ENCODE measurements at regions not wholly inside any gene's neighbourhood (a gene's known extent, or its start where the extent isn't known, plus 50 kb on each side); places are given as distances from the start of the nearest gene placed in this dataset.
A peak's percentile ranks its signal among the peaks of the same experiment; 100 is the strongest.

DNA sequence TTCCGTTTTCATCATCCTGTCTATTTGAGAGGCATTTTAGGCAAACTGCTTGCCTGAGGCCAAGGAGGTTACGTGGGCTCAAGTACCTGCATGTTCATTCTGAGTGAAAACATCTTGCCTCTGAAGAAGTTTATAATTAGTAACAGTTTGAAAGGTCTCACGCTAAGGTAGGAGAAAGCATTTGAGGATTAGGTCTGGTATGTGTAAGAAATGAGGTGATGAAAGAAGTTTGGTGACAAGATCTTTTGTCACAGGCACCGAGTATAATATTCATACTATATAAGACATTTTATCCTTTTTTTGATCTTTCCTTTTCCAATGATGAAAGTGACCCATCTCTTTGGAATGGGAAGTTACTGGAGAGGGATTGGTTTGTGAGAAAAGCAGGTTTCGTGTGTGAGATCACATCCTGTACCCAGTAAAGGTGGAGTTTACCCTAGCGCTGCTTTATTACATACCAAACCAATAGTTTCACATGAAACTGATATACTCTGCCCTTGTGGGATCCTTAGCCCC lies 98.7 kb upstream of the PDC start:
- peaks cover 14% of the 10 kb centered on the region for H3K4me1 Mint-ChIP-seq (ENCODE audit: low read depth, unreplicated experiment)
- no TSS peak for BruUV-seq (replicated peaks)
- H3K27ac Mint-ChIP-seq (ENCODE audit: unreplicated experiment), result peak overlapping the region; percentile 24
- no peak for DNase-seq
- H3K9me3 Mint-ChIP-seq (ENCODE audit: low read depth, unreplicated experiment), result no peaks in the 10 kb centered on the region
- H3K27me3 Mint-ChIP-seq (ENCODE audit: unreplicated experiment), result no peaks in the 10 kb centered on the region
- intact Hi-C loops (cut with micrococcal nuclease; ENCODE audit: unreplicated experiment), result no loop called here
- CTCF ChIA-PET, result interaction anchor here (1.3 kb wide), 1 partner anchor 62 kb away, joined by 3 read pairs; no protein-coding TSS in a partner anchor
- H3K4me3 Mint-ChIP-seq (ENCODE audit: low read depth, unreplicated experiment), result no peak overlapping the region
- H3K36me3 Mint-ChIP-seq (ENCODE audit: insufficient read depth, unreplicated experiment), result no peaks in the 10 kb centered on the region
- TF ChIP-seq, protein P1, sequence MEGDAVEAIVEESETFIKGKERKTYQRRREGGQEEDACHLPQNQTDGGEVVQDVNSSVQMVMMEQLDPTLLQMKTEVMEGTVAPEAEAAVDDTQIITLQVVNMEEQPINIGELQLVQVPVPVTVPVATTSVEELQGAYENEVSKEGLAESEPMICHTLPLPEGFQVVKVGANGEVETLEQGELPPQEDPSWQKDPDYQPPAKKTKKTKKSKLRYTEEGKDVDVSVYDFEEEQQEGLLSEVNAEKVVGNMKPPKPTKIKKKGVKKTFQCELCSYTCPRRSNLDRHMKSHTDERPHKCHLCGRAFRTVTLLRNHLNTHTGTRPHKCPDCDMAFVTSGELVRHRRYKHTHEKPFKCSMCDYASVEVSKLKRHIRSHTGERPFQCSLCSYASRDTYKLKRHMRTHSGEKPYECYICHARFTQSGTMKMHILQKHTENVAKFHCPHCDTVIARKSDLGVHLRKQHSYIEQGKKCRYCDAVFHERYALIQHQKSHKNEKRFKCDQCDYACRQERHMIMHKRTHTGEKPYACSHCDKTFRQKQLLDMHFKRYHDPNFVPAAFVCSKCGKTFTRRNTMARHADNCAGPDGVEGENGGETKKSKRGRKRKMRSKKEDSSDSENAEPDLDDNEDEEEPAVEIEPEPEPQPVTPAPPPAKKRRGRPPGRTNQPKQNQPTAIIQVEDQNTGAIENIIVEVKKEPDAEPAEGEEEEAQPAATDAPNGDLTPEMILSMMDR (IDR thresholded peaks at IDR 0.05; ENCODE audit: unreplicated experiment), result no peak

DNA sequence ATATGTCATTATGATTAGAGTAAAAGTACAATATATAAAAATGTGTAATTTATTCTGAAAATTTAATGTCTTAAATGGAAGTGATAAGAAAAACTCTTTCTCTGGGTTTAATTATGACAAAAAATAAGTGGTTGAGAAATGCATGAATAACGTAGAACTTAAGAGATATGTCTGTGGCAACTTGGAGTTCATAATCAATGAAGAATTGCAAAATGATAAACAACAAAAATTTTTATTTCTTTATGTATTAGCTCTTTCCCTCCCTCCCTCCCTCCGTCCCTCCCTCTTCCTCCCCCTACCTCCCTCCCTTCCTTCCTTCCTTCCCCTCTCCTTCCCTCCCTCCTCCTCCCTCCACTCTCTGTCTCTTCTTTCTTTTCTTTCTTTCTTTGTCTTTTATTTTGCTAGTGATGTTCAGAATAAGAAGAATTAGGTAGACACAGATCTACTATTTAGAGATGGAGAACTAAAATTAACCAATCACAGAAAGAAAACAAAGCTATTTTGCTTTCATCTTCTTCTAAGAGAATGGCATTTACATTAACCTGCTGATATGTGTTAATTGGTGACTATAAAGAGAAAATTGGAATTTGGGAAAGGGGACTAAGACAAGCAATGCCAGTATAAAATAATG lies 96.3 kb upstream of the PDC start:
- Mint-ChIP-seq H3K4me3 (ENCODE audit: low read depth, unreplicated experiment) (no peak overlapping the region), H3K9me3 (ENCODE audit: low read depth, unreplicated experiment) (peaks cover under 1% of the 10 kb centered on the region), H3K27ac (ENCODE audit: unreplicated experiment) (no peak overlapping the region), H3K4me1 (ENCODE audit: low read depth, unreplicated experiment) (peaks cover 14% of the 10 kb centered on the region), H3K27me3 (ENCODE audit: unreplicated experiment) (no peaks in the 10 kb centered on the region), H3K36me3 (ENCODE audit: insufficient read depth, unreplicated experiment) (no peaks in the 10 kb centered on the region)
- TF ChIP-seq, protein P1 (IDR thresholded peaks at IDR 0.05; ENCODE audit: unreplicated experiment), result no peak
- CTCF ChIA-PET, result no interaction called here
- no peak for DNase-seq
- intact Hi-C loops (cut with micrococcal nuclease; ENCODE audit: unreplicated experiment), result no loop called here
- no TSS peak for BruUV-seq (replicated peaks)

DNA sequence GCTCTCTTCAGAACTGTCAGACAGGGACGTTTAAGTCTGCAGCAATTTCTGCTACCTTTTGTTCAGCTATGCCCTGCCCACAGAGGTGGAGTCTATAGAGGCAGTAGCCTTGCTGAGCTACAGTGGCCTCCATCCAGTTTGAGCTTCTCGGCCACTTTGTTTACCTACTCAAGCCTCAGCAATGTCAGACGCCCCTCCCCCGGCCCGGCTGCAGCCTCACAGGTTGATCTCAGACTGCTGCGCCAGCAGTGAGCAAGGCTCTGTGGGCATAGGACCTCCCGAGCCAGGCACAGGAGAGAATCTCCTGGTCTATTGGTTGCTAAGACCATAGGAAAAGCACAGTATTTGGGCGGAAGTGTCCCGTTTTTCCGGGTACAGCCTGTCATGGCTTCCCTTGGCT lies 89.9 kb upstream of the PDC start:
- TF ChIP-seq, protein P1 (IDR thresholded peaks at IDR 0.05; ENCODE audit: unreplicated experiment), result no peak
- DNase-seq, result no peak
- Mint-ChIP-seq H3K4me1 (ENCODE audit: low read depth, unreplicated experiment) (peaks cover 4% of the 10 kb centered on the region), H3K4me3 (ENCODE audit: low read depth, unreplicated experiment) (no peak overlapping the region), H3K27ac (ENCODE audit: unreplicated experiment) (no peak overlapping the region), H3K36me3 (ENCODE audit: insufficient read depth, unreplicated experiment) (no peaks in the 10 kb centered on the region), H3K27me3 (ENCODE audit: unreplicated experiment) (no peaks in the 10 kb centered on the region), H3K9me3 (ENCODE audit: low read depth, unreplicated experiment) (peaks cover 14% of the 10 kb centered on the region)
- intact Hi-C loops (cut with micrococcal nuclease; ENCODE audit: unreplicated experiment), result no loop called here
- BruUV-seq (replicated peaks), result no TSS peak
- CTCF ChIA-PET, result no interaction called here

DNA sequence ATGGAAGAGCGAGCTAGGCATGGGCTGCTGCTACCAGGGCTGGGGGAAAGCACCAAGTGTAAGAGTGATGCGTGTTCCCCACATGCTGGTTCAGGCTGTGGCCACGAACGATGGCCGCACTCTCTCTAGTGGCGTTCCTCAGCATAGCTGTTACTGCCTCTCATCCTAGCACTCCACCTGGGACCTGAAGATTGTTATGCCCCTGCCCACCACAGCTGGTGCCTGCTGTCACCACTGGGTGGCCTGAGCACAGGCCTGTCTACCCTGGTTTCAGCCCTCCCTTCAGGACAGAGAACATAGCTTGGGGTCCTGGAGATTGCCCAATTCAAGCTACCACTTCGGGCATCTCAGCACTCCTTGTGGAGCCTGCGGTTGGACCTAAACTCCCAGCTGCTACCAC lies 80.1 kb upstream of the PDC start:
- intact Hi-C loops (cut with micrococcal nuclease; ENCODE audit: unreplicated experiment), result no loop called here
- no peak for DNase-seq
- TF ChIP-seq, protein P1 (IDR thresholded peaks at IDR 0.05; ENCODE audit: unreplicated experiment), result no peak
- H3K27me3 Mint-ChIP-seq (ENCODE audit: unreplicated experiment), result no peaks in the 10 kb centered on the region
- CTCF ChIA-PET, result no interaction called here
- peaks cover 8% of the 10 kb centered on the region for H3K4me1 Mint-ChIP-seq (ENCODE audit: low read depth, unreplicated experiment)
- H3K27ac Mint-ChIP-seq (ENCODE audit: unreplicated experiment), result no peak overlapping the region
- no peak overlapping the region for H3K4me3 Mint-ChIP-seq (ENCODE audit: low read depth, unreplicated experiment)
- no TSS peak for BruUV-seq (replicated peaks)
- H3K9me3 Mint-ChIP-seq (ENCODE audit: low read depth, unreplicated experiment), result peaks cover 9% of the 10 kb centered on the region
- H3K36me3 Mint-ChIP-seq (ENCODE audit: insufficient read depth, unreplicated experiment), result no peaks in the 10 kb centered on the region

Data from Calu3 (cell line).